NCI-H1048 (cell line): ENCODE measurements at regions not wholly inside any gene's neighbourhood (a gene's known extent, or its start where the extent isn't known, plus 50 kb on each side); places are given as distances from the start of the nearest gene placed in this dataset.

Experiments
- DNase-seq: peaks from one replicate; lab custom pipeline; 2025; lab: John Stamatoyannopoulos, UW

DNA sequence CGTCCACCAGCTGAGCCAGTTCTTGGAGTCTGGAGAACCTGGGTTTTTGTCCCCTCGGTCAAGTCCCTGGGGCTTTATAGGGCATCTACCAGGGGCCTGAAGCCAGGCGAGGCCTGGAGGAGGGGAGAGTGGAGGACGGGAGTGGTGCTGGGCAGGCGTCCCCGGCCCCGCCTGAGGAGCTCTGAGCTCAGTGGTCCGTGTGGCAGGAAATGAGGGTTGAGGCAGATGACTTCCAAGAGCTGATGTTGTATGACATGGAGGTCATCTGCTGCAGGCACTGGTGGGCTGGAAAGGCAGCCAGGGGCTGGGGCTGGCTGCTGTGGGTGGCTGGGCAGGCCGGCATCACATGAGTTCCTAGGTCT, 118.5 kb upstream of the HS6ST1 start:
- DNase-seq: no peak

DNA sequence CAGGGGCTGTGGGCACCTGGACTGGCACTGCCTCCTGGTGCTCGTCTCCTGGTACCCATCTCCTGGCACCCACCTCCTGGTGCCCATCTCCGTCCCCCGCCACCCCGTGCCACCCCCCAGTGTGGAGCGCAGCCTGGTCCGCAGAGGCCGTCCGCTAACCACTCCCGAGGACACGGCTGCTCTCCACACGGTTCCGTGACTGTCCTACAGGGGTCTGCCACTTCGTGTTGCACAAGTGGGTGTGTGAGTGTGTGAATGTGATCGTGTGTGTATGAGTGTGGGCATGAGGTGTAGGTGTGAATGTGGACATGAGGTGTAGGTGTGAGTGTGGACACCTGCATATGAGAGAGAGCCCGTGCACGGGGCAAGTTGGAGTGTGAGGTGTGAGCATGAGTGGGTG, 119.4 kb upstream of the HS6ST1 start:
- no peak for DNase-seq

DNA sequence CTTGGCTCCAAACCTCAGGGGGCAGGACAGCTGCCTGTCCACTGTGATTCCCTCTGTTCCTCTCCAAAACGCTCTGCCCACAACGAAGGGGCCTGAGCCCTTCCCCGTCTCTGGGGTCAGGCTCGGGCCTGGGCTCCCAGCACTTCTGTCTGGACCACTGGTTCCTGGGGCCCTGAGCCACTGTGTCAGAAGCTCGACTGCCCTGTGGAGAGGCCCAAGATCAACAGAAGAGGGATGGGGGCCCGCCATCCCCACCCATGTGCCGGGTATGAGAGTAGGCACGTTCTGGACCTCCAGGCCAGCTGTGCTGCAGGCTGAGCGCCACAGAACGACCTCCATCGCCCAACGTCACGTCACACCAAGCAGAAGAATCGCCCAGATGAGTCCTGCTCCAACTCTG, 119.9 kb upstream of the HS6ST1 start:
- DNase-seq: no peak

DNA sequence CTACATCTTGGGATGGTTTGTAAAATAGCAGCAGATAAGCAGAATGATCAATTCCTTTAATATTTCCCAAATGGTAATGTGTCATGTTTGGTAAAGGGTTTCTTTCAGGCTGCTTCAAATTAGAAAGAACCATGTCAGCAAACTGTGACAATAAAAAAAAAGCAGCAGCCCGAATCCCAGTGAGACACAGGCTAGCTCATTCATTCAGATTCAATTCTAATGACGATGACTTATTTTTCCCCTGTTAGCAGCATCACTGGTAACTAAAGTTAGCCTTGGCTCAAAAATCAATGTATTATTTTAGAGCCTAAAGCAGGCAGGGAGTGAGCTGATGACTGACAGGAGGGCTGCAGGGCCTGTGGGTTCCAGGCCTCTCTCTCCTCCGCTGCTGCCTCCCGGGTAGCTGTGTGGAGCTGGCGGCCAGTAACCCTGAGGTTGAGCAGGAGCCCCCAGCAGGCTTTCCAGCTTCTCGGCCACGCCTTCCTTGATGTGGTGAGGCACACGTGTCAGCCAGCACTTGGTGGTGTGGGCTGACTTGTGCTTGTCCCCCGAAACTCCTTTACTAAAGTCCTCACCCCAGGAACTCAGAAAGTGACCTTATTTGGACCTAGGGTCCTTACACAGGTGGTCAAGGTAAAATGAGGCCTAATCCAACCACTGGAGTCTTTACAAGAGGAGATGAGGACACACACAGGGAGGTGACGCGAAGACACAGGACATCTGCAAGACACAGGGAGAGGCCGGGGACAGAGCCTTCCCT, 120.5 kb upstream of the HS6ST1 start:
- DNase-seq: no peak

DNA sequence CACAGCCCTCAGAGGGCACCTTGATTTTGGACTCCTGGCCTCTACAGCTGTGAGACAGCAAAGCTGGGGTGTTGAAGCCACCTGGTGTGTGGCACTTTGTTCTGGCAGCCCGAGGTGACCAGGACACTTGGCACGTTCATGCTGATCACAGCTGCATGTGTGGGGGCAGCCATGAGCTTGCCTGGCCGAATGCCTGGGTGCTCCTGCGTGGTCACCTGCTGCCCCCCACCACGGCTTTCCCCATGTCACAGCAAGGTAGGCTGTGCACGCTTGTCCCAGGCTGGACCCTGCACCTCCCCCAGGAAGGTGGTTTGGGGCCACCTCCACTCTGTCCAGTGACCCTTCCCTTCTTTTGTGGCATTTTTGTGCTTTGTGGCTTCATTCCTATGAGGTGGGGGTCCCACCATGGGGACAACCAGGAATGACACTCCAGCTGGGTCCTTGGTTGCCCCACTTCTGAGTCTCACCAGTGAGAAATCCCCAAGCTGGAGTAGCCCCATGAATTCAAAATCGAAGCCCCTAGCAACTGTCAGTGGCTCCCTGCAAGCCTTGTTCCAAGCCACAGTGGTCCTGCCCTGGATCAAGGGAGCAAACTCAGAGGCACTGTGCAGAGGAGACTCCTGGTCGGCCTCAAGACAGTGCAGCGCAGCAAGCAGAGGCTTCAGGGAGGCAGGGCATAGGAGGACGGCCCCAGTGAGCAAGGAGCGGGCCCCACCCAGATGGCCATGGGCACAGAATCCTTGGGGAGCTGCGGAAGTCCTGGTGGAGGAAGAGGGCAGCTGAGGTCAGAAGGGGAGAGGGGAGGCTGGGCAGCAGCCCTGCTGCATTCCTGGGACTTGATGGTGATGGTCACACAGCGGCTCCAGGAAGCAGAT, 121.4 kb upstream of the HS6ST1 start:
- DNase-seq: no peak

DNA sequence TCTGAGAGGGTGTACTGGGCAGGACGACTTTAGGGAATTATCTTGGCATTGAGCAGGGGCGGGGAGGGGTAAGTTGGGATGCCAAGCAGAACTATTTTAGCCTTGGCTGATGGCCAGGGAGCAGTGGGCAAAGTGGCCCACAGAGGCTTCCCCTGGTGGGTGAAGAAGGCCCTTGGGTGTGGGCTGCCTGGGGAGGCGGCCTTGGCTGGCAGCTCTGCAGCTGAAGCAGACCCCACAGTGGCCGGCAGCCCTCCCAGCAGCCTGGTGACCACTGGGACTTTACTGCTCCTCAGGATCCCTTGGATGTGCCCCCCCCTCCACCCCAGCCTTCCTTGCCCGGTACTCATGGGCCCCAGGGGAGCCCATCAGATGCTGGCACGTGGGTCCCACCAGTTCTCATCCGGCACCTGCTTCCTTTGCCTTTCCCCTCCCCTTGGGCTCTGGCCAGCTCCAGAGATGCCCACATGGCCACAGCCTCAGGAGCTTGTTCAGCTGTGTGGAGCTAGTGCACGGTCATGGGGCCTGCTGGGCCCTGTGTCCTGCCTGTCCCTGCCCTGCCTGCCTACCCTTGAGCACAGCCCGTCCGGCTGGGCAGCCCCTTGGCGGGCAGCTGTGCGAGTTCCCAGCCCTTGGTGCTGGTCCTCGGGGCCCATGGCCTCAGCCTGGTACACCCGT, 122.1 kb upstream of the HS6ST1 start:
- no peak for DNase-seq

DNA sequence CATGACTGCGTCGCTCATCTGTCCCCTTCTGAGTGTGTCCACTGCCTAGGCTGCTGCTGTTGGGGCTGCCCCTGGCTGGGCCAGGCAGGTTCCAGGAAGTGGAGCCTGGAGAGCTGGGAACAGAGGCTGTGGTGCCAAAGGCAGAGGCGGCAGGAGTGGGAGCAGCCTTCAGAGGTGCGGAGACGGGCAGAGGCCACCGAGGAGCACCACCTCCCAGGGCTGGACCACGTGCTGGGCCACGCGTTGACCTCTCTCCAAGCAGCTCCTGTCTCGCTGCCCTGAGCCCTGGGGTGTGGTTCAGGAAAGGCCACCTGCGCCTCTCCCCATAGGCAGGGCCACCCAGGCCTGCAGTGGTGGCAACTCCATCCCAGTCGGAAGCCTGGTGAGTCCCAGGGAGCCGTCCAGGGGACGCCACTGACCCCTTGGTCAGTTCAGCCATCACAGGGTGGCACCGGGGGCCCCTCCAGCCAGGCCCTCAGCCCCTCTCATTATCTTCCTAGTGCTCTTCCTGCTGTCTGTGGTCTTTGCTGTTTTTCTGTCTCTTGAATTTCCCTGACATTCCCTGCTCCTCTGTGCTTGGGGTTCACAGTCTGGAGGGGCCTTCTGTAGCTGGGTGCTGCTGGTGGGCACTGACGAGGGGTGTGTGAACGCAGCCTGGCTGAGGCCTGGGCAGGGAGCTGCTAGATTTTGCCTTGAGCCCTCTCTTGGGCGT, 122.8 kb upstream of the HS6ST1 start:
- DNase-seq: no peak

DNA sequence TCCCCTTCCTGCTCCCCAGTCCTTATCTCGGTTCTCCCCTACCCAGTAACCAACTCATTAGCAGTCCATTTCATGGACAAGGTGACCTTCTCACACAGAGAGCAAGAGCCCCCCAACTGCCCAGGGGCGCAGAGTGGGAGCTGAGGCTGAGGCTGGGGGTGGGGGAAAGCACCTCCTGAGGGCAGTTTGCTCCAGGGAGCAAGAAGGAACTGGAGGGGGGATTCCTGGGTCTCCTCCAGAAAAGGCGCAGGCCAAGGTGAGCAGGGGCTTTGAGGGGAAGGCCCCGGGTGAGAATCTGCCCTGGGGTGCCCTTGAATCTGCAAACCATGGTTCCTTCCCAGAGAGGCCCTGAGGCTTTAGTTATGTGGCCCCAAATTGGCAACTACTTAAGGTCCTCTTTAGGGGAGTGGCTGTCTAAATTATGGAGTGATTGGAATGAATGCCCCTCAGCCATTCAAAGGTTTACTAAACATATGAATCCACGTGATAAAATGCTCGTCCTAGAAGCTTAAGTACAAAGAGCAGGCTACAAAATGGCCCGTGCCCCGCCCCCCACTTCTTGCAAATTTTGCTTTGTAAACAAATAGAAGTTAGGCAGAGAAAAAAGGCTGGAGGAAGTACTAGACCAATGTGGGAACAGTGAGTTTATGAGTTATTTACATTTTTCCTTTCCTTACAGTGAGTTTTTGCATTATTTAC, 123.5 kb upstream of the HS6ST1 start:
- no peak for DNase-seq

DNA sequence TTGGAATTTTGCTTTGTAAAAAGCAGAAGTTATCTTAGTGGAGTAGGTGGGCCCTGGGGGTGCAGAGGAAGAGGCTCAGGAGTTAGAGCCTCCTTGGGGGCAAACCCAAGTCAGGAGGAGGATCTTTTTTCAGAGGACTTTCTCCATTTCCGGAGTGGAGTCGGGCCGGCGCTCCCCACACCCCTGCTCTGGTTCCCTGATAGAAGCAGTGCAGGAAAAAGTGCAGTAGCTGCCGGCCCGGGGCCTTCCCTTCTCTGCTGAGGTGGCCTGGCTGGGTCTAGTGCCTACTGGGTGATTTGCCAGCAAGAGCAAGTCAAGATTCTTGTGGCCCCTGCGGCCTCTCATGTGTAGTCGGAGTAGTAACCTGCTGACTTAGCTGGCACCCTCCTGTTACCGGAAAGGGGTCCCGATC, 124.2 kb upstream of the HS6ST1 start:
- DNase-seq: no peak

DNA sequence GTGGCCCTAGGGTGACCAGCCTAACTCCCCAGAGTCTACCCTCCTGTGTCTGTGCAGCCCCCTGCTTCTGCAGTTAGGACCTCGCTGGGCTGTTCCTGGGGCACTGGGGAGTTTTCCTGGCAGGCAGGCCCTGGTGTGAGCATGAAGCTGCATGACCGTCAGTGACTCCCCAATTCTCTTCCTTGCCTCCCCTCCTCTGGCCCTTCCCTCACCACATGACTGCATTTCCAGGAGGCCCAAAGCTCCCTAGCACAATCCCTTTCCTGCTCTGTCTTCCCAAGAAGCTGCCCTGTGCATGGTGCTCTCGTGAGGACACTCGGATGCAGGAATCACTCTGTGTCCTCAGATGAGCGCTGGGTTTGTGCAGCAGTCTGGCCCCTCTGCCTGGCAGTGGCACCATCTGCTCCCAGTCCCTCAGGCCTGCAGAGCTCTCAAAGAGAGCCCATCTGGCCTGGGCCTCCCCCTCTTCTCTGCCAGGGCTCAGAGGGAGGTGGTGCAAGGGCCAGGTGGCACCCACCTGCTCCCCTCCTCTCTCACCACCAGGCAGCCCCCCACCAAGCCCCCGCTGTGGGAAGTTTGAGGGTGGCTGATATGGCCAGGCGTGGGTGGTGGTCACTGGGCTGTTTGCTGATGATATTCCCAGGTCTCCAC, 125.6 kb upstream of the HS6ST1 start:
- no peak for DNase-seq

DNA sequence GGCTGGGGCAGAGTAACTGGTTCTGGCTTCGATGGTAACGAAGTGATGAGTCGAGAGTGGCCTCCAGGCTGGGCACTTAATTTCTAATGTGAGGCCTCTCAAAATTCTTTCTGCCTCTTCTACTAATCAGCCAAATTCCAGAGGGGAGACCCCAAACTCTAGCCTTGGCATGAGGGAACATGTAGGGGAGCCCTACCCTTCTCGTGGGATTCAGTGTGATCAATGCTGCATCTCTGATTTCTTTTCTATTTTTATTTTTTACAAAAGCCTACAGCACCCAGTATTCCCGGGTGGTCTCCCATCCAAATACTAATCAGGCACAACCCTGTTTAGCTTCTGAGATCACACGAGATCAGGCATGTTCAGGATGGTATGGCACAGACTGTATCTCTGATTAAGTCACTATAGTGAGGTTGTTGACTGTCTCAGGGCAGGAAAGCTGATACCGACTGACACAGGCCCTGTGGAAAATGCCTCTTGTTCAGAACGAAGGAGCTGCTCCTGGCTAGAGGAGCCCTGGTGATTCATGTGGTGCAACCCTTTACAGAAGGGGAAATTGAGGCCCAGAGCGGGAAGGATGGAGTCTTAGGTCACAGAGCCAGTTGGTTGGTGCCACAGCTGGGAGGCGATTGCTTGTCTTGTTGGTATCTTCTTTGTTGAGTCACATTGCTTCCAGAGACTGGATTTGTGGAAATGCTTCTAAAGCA, 126.3 kb upstream of the HS6ST1 start:
- DNase-seq: no peak

DNA sequence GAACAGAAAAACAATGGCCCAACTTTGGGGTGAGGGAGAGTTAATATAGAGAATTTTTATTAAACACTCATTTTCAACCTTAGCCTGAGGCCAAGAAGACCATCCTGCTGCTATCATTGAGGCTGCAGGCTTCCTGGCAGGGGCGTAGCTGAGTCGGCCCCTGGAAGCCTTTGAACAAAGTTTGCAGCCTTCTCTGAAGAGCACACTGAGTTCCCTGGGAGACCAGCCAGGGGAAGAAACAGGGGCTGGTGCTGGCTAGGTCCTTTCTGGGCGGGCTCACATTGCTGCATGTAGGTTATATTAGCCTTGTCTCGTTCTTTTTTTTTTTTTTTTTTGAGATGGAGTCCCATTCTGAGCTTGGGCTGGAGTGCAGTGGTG, 126.8 kb upstream of the HS6ST1 start:
- DNase-seq: no peak

DNA sequence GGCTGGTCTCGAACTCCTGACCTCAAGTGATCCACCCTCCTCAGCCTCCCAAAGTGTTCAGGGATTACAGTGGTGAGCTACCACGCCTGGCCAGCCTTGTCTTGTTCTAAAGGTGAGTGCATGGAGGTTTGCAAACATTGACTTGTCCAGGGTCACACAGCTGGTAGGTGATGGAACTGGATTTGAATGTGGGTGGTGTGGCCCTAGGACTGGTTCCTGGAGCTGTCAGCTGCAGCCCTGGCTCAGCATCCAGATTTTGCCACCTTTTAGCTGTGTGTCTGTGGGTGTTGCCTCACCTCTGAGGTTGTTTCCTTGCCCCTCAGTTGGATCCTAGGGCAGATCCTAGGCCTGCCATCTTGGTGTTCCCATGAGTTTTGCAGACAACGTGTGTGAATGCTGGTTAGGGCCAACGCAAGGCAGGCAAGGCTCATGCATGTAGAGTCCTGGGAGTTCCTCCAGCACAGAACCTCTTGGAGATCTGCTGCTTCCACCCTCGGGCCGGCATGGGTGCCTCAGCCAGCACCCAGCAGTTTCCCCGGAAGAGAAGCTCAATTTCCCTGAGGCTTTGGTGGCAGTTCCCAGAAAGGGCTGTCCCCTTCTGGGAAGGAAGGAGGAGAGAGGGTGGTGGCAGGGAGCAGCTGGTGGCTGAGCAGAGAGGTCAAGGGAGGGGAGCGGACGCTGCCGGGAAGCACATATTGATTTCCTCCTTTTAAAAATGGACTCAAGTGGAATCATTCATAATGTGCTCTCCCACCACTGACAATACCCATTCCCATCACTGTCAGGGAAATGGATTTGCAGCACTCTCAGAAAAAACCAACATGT, 127.6 kb upstream of the HS6ST1 start:
- DNase-seq: no peak

DNA sequence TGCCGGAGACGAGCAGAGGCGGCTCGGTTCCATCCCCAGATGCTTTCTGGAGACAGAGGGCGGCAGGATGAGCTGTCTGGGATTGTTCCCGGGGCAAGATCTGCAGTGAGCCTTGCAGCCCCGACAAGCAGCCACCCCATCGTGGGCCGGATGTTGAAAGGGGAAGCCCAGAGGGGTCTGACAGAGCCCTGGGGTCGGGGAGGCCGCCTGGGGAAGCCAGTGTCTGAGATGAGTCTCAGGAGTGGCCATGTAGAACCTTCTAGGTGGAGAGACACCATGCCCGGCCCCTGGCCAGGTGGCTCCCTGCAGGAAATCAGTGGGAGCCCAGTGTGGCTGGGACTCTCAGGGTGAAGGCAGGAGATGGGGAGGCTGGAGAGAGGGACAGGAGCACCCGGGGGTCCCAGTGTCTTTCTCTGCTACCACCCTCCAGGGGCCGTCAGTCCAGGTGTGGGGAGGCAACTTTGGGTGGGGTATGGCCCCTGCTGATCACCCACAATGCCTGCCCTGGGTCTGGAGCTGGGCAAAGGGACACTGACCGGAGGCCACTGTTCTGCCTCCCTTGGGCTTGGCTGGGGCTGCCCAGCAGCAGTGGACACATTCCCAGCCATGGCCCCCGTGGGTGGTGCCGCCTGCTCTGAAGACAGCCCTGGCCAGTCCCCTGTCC, 128.3 kb upstream of the HS6ST1 start:
- no peak for DNase-seq

DNA sequence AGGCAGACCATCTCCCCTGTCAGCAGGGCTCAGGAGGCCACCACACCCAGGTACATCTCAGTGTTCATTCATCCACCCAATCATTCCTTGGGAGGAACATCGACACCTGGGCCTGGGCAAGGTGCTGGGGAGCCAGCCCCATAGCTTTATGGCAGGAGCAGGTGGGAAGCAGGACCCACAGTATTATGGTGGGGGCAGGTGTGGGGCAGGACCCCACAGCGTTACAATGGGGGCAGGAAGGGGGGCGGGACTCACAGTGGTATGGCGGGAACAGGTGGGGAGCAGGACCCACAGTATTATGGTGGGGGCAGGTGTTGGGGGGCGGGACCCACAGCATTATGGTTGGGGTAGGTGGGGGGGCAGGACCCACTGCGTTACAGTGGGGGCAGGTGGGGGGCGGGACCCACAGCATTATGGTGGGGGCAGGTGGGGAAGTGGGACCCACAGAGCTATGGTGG, 128.9 kb upstream of the HS6ST1 start:
- no peak for DNase-seq

DNA sequence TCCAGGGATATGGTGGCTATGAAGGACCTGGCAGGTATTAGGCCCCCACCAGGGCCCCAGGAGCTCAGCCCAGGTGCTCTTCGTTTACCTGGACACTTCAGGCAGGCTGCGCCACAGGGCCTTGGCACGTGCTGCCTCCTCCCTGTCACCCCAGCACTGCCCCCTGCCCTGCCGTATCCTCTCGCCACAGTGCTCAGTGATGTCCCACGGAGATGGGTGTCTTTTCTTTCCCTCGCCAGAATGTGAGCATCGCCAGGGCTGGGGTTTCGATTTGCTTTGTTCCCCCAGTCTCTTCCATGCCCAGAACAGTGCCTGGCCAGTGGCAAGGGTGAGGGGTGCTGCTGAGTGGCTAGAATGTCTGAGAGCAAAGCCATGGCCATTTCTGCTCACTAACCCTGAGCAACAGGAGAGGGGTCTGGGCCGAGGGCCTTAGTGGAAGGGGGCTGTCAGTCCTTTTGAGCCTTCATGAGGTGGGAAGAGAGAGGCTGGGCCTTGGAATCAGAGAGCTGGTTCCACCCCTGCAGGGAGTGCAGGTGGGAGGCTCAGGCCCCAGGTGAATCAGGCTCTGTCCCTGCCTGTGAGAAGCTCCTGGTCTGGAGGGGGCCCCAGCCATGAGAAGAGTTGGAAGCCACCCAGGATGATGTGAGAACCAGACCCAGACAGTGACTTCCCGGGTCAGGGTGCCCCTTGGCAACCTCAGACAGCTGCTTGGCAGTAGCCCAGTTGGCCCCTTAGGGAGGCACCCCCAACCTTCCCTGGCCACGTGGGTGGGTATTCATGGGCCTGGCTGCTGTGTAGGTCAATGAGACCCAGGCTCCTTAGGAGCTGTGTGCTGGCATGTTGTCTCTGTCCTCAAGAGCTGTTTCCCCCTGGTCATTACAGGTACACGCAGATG, 129.9 kb upstream of the HS6ST1 start:
- no peak for DNase-seq

DNA sequence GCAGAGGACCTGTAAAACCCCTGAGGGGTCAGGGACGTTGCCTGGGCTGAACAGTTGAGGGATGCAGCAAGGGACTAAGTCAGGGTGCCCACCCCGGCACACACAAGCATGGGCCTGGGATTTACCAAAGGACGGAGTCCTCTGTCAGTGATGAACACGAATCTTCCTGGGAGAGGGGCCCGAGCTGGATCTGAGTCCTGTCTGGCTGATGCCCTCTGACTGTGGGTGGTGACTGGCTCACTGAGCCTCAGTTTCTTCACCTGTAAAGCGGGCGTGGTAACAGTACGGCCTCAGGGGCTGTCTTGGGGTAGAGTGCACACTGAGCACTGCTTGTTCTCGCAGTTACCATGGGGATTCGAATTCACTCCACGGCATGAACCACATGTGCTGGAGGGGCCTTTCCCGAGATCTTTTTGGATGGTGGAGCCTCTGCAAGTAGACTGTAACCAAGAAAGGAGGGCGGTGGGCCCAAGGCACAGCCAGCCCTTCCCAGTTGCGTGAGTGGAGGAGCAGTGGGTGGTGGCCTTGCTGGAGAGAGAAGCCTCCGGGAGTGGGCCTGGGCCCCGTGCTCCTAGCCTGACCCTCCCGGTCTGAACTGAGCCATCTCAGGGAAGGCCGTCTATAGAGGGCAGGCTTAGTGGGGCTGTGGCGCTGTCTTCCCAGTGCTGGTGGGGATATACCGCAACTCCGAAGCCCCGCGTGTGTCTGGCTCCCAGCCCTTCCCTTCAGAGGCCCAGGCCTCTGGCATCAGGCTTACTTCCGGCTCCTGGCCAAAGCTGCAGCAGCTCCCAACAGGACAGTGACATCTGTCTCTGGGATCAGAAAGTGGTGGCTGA, 130.8 kb upstream of the HS6ST1 start:
- DNase-seq: no peak
